Endothelial cell (in vitro differentiated cells): ENCODE measurements at regions not wholly inside any gene's neighbourhood (a gene's known extent, or its start where the extent isn't known, plus 50 kb on each side); places are given as distances from the start of the nearest gene placed in this dataset.

Experiments
- DNase-seq: peaks from one replicate; pipeline ENCODE4 v3.0.0; 2021; ENCODE audit warnings: low spot score
- H3K27ac Mint-ChIP-seq: one replicate; pipeline ENCODE4 v1.8.0; 2021; ENCODE audit warnings: mixed read lengths, inconsistent platforms; ENCODE audit not compliant: unreplicated experiment
- H3K27me3 Mint-ChIP-seq: one replicate; pipeline ENCODE4 v1.8.0; 2021; ENCODE audit warnings: mild to moderate bottlenecking, moderate library complexity, mixed read lengths, inconsistent platforms; ENCODE audit not compliant: unreplicated experiment
- H3K36me3 Mint-ChIP-seq: one replicate; pipeline ENCODE4 v1.8.0; 2021; ENCODE audit warnings: mild to moderate bottlenecking, low read depth, mixed read lengths, inconsistent platforms; ENCODE audit not compliant: unreplicated experiment
- H3K4me1 Mint-ChIP-seq: one replicate; pipeline ENCODE4 v1.8.0; 2021; ENCODE audit warnings: mild to moderate bottlenecking, mixed read lengths, inconsistent platforms; ENCODE audit not compliant: unreplicated experiment
- H3K4me3 Mint-ChIP-seq: one replicate; pipeline ENCODE4 v1.8.0; 2021; ENCODE audit warnings: mild to moderate bottlenecking, mixed read lengths, inconsistent platforms; ENCODE audit not compliant: unreplicated experiment
- H3K9me3 Mint-ChIP-seq: one replicate; pipeline ENCODE4 v1.8.0; 2021; ENCODE audit warnings: mixed read lengths, inconsistent platforms; ENCODE audit not compliant: unreplicated experiment
- CTCF ChIP-seq: fragments of 200-600 bp; sonication (generic); IDR thresholded peaks from one replicate; pipeline ENCODE4 v1.5.0; 2021; ENCODE audit warnings: antibody characterized with exemption; ENCODE audit not compliant: unreplicated experiment

- Mint-ChIP-seq H3K36me3 (no peaks in the 10 kb centered on the region), H3K4me3 (no peak overlapping the region), H3K9me3 (no peaks in the 10 kb centered on the region), H3K27ac (no peak overlapping the region), H3K4me1 (peaks cover 3% of the 10 kb centered on the region), H3K27me3 (peaks cover 4% of the 10 kb centered on the region)
- TF ChIP-seq CTCF, result no peak
- DNase-seq, result no peak
Observed at GRCh38 chr14:23863836-23864235, 89.7 kb upstream of the DHRS4 start.

DNA sequence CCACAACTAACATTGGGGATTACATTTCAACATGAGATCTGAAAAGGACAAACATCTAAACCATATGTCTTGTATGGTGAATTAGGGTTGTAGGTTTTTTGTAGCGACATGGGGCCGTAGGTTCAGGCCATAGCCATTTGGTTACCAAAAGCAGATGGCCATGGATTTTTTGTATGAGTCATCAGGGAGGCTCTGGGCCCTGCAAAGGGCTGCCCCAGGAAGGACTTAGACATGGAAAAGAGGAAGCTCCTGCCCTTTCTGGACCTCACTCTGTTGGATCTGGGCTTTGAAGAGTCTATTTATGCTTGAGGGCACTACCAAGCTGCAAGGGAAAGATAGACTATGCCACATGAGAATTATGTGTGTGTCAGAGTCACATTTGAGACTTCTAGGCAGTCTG is 89.3 kb upstream of the DHRS4 start:
- TF ChIP-seq CTCF, result no peak
- H3K9me3 Mint-ChIP-seq, result no peaks in the 10 kb centered on the region
- no peak for DNase-seq
- H3K4me3 Mint-ChIP-seq, result no peak overlapping the region
- H3K4me1 Mint-ChIP-seq, result peaks cover 3% of the 10 kb centered on the region
- H3K27me3 Mint-ChIP-seq, result peaks cover 4% of the 10 kb centered on the region
- no peak overlapping the region for H3K27ac Mint-ChIP-seq
- H3K36me3 Mint-ChIP-seq, result no peaks in the 10 kb centered on the region

DNA sequence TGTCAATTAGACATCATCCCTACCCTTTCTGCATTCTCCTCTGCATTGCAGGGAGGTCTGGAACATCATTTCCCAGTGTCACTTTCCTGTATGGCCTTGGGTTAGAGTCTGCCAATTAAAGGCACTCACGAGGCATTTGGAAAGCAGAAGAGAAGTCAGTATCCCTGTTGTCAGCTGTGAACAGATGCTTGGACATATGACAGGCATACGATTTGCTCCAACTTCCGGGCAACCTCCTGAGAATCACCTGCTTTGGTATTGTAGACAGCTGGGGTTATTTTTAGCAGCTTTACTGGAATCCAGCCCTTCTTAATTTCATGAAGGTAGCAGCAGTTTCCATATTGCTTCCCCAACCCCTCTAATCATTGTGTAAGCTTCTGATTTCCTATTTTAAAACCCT is 88.7 kb upstream of the DHRS4 start:
- no peak overlapping the region for H3K4me3 Mint-ChIP-seq
- H3K4me1 Mint-ChIP-seq, result peaks cover 3% of the 10 kb centered on the region

DNA sequence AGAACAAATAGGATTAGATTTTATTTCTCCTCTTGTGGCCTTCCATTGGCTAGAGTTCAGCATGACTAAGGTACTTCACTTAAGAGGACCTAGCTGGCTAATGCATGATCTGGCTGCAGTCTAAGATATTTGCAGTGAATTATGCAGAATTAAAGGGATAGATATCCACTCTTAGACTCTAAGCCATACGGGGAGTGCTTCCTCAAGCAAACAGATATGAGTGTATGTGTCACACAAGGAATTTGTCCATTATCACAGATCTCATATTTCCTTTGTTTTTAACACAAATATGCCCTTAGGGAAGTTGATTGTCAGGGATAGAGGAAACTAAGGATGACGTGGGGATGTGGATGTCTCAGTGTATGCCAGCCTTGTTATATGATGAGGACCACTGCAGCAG is 88.1 kb upstream of the DHRS4 start:
- H3K36me3 Mint-ChIP-seq, result no peaks in the 10 kb centered on the region
- TF ChIP-seq CTCF, result no peak
- H3K27ac Mint-ChIP-seq, result no peak overlapping the region
- no peak for DNase-seq
- H3K4me1 Mint-ChIP-seq, result peaks cover 3% of the 10 kb centered on the region
- no peaks in the 10 kb centered on the region for H3K9me3 Mint-ChIP-seq
- H3K4me3 Mint-ChIP-seq, result no peak overlapping the region
- peaks cover 4% of the 10 kb centered on the region for H3K27me3 Mint-ChIP-seq

More for the DNA sequence above, 88.7 kb upstream of the DHRS4 start:
- Mint-ChIP-seq H3K27me3 (peaks cover 4% of the 10 kb centered on the region), H3K9me3 (no peaks in the 10 kb centered on the region), H3K36me3 (no peaks in the 10 kb centered on the region), H3K27ac (no peak overlapping the region)
- no peak for TF ChIP-seq CTCF
- no peak for DNase-seq

- peaks cover 3% of the 10 kb centered on the region for H3K4me1 Mint-ChIP-seq
- H3K36me3 Mint-ChIP-seq, result no peaks in the 10 kb centered on the region
- no peaks in the 10 kb centered on the region for H3K9me3 Mint-ChIP-seq
- no peak overlapping the region for H3K27ac Mint-ChIP-seq
- DNase-seq, result no peak
- peaks cover 7% of the 10 kb centered on the region for H3K27me3 Mint-ChIP-seq
- TF ChIP-seq CTCF, result no peak
- no peak overlapping the region for H3K4me3 Mint-ChIP-seq
Observed at GRCh38 chr14:23866269-23866668, 87.3 kb upstream of the DHRS4 start.
